ENCODE measurements at regions not wholly inside any gene's neighbourhood (a gene's known extent, or its start where the extent isn't known, plus 50 kb on each side); places are given as distances from the start of the nearest gene placed in this dataset.

GRCh38 chr7:108627476-108628051 lies 57.9 kb downstream of the DNAJB9 start:
- Histone ChIP-seq H3K27me3 (ENCODE audit: control insufficient read depth in 4 of 4, insufficient read depth in 4 of 4, low read length in 3 of 4) (no peaks in the 10 kb centered on the region), H3K4me3 (ENCODE audit: low read depth in 1 of 3, low read length in 3 of 3) (no peak overlapping the region), H3K4me1 (ENCODE audit: control insufficient read depth in 4 of 4, insufficient read depth in 4 of 4, low read length in 3 of 4) (no peaks in the 10 kb centered on the region), H3K9ac (ENCODE audit: low read depth in 1 of 2, low read length in 2 of 2) (no peak overlapping the region), H3K36me3 (ENCODE audit: control insufficient read depth in 4 of 4, insufficient read depth in 3 of 4, low read depth in 1 of 4, low read length in 3 of 4) (no peaks in the 10 kb centered on the region), H3K9me3 (ENCODE audit: control insufficient read depth in 4 of 4, low read length in 3 of 4) (no peaks in the 10 kb centered on the region), H3K27ac (ENCODE audit: low read depth in 1 of 2, low read length in 2 of 2) (no peak overlapping the region)
- TF ChIP-seq MAX (IDR thresholded peaks at IDR 0.05) (no peak), ZBTB33 (IDR thresholded peaks at IDR 0.05) (no peak), RXRA (IDR thresholded peaks at IDR 0.05) (no peak), FOXA1 (IDR thresholded peaks at IDR 0.05) (no peak), YY1 (IDR thresholded peaks at IDR 0.05) (no peak), ATF3 (IDR thresholded peaks at IDR 0.05) (no peak), SP1 (IDR thresholded peaks at IDR 0.05) (no peak), CTCF (IDR thresholded peaks at IDR 0.05; ENCODE audit: low read depth, low read length, missing input control) (no peak), HNF4G (IDR thresholded peaks at IDR 0.05) (no peak), TAF1 (conservative IDR thresholded peaks at IDR 0.05) (no peak), EGR1 (IDR thresholded peaks at IDR 0.05; ENCODE audit: low read depth in 2 of 2) (no peak), FOXA2 (IDR thresholded peaks at IDR 0.05) (no peak), JUND (IDR thresholded peaks at IDR 0.05) (no peak), RAD21 (IDR thresholded peaks at IDR 0.05) (no peak), NR2F2 (IDR thresholded peaks at IDR 0.05) (no peak)
- DNase-seq (ENCODE audit: low spot score) = no peak
- WGBS = 93% methylated on average over 5 of the region's 5 CpGs

GRCh38 chr7:108628678-108629077 lies 59.0 kb downstream of the DNAJB9 start:
- no peak overlapping the region for H3K27ac ChIP-seq (ENCODE audit: low read depth in 1 of 2, low read length in 2 of 2)
- no peak overlapping the region for H3K9ac ChIP-seq (ENCODE audit: low read depth in 1 of 2, low read length in 2 of 2)
- H3K9me3 ChIP-seq (ENCODE audit: control insufficient read depth in 4 of 4, low read length in 3 of 4) = no peaks in the 10 kb centered on the region
- no peak overlapping the region for H3K4me3 ChIP-seq (ENCODE audit: low read depth in 1 of 3, low read length in 3 of 3)
- DNase-seq (ENCODE audit: low spot score) = no peak
- H3K4me1 ChIP-seq (ENCODE audit: control insufficient read depth in 4 of 4, insufficient read depth in 4 of 4, low read length in 3 of 4) = no peaks in the 10 kb centered on the region
- TF ChIP-seq FOXA1 (IDR thresholded peaks at IDR 0.05) (no peak), REST (IDR thresholded peaks at IDR 0.05) (no peak), HNF4A (conservative IDR thresholded peaks at IDR 0.05) (no peak), CTCF (IDR thresholded peaks at IDR 0.05; ENCODE audit: low read depth, low read length, missing input control) (no peak), ATF3 (IDR thresholded peaks at IDR 0.05) (no peak), GABPA (IDR thresholded peaks at IDR 0.05 in 1 of 2, conservative IDR thresholded peaks at IDR 0.05 in 1 of 2) (no peak), JUND (IDR thresholded peaks at IDR 0.05) (no peak), SP1 (IDR thresholded peaks at IDR 0.05) (no peak), TAF1 (conservative IDR thresholded peaks at IDR 0.05) (no peak), NR2F2 (IDR thresholded peaks at IDR 0.05) (no peak), MAX (IDR thresholded peaks at IDR 0.05) (no peak), ZBTB33 (IDR thresholded peaks at IDR 0.05) (no peak), EGR1 (IDR thresholded peaks at IDR 0.05; ENCODE audit: low read depth in 2 of 2) (no peak), RAD21 (IDR thresholded peaks at IDR 0.05) (no peak), HNF4G (IDR thresholded peaks at IDR 0.05) (no peak), RXRA (IDR thresholded peaks at IDR 0.05) (no peak), FOXA2 (IDR thresholded peaks at IDR 0.05) (no peak)
- 87% methylated on average over 3 of the region's 3 CpGs for WGBS
- no peaks in the 10 kb centered on the region for H3K36me3 ChIP-seq (ENCODE audit: control insufficient read depth in 4 of 4, insufficient read depth in 3 of 4, low read depth in 1 of 4, low read length in 3 of 4)
- no peaks in the 10 kb centered on the region for H3K27me3 ChIP-seq (ENCODE audit: control insufficient read depth in 4 of 4, insufficient read depth in 4 of 4, low read length in 3 of 4)

All from liver (tissue), 8 donors.